PC-9 (cell line): ENCODE measurements at regions not wholly inside any gene's neighbourhood (a gene's known extent, or its start where the extent isn't known, plus 50 kb on each side); places are given as distances from the start of the nearest gene placed in this dataset.

Experiments used
- BruUV-seq: library from RNA; stranded (reverse); fragments of 400-500 nt; replicated peaks from 2 replicates; lab custom pipeline; 2021; lab: Mats Ljungman, UMichigan
- CTCF ChIA-PET: fragments of 300-600 bp; sonication (Branson Sonifier 250); formaldehyde crosslinking; loops from one replicate; lab custom pipeline; 2022; ENCODE audit warnings: antibody characterized with exemption; lab: Charles Lee
- POLR2A ChIA-PET: fragments of 300-600 bp; sonication (Branson Sonifier 250); formaldehyde crosslinking; loops from one replicate; lab custom pipeline; 2022; ENCODE audit warnings: antibody characterized with exemption; ENCODE audit not compliant: unreplicated experiment; lab: Charles Lee
- DNase-seq, 2 experiments: peaks; one replicate each; pipeline versions ENCODE4 v3.0.0 to v3.0.0-alpha.2; 2015 to 2022; ENCODE audit warnings: mixed read lengths in 1 of 2
- H2AFZ ChIP-seq: fragments of 200-600 bp; sonication (generic); 2 replicates; pipeline ENCODE4 v1.8.1; 2017; ENCODE audit warnings: antibody characterized with exemption
- H3F3A ChIP-seq: fragments of 200-600 bp; sonication (generic); 2 replicates; pipeline ENCODE4 v1.8.1; 2017; ENCODE audit warnings: antibody characterized with exemption, mild to moderate bottlenecking, low read depth; ENCODE audit not compliant: insufficient read depth
- H3K27ac ChIP-seq: fragments of 200-600 bp; sonication (generic); 2 replicates; pipeline ENCODE4 v1.6.1; 2016; ENCODE audit warnings: mixed run types
- H3K27me3 ChIP-seq: fragments of 200-600 bp; sonication (generic); 2 replicates; pipeline ENCODE4 v1.6.1; 2016; ENCODE audit warnings: low read depth, mixed run types; ENCODE audit not compliant: insufficient read depth
- H3K36me3 ChIP-seq: fragments of 200-600 bp; sonication (generic); 2 replicates; pipeline ENCODE4 v1.6.1; 2016; ENCODE audit warnings: low read depth, mixed run types
- H3K4me1 ChIP-seq: fragments of 200-600 bp; sonication (generic); replicated peaks from 2 replicates; pipeline ENCODE4 v1.6.1; 2016; ENCODE audit warnings: mixed run types; ENCODE audit not compliant: insufficient read depth
- H3K4me2 ChIP-seq: fragments of 200-600 bp; sonication (generic); 2 replicates; pipeline ENCODE4 v1.6.1; 2017; ENCODE audit warnings: mixed run types
- H3K4me3 ChIP-seq: fragments of 200-600 bp; sonication (generic); 2 replicates; pipeline ENCODE4 v1.6.1; 2016; ENCODE audit warnings: mixed run types
- H3K79me2 ChIP-seq: fragments of 200-600 bp; sonication (generic); 2 replicates; pipeline ENCODE4 v1.6.1; 2017; ENCODE audit warnings: low read depth, mixed run types
- H3K9me2 ChIP-seq: fragments of 200-600 bp; sonication (generic); 2 replicates; pipeline ENCODE4 v1.8.1; 2017; ENCODE audit warnings: mild to moderate bottlenecking; ENCODE audit not compliant: insufficient read depth
- H3K9me3 ChIP-seq: fragments of 200-600 bp; sonication (generic); 2 replicates; pipeline ENCODE4 v1.8.1; 2016; ENCODE audit warnings: low read depth; ENCODE audit not compliant: insufficient read depth
- H4K20me1 ChIP-seq: fragments of 200-600 bp; sonication (generic); 2 replicates; pipeline ENCODE4 v1.8.1; 2017; ENCODE audit not compliant: insufficient read depth
- EZH2 ChIP-seq: fragments of 200-600 bp; sonication (generic); IDR thresholded peaks from 2 replicates; pipeline ENCODE4 v1.8.0; 2017; ENCODE audit warnings: antibody characterized with exemption, low read depth
- intact Hi-C: fragments of 100-400 bp; cut with micrococcal nuclease; formaldehyde crosslinking; loops from one replicate; pipeline ENCODE4 v1.10.0; 2022; ENCODE audit not compliant: unreplicated experiment
- TF ChIP-seq, protein P1 (sequence below): fragments of 200-600 bp; sonication (generic); conservative IDR thresholded peaks from 2 replicates; pipeline ENCODE4 v1.6.1; 2017; ENCODE audit warnings: mixed run types, antibody characterized with exemption, mild to moderate bottlenecking, moderate library complexity

DNA sequence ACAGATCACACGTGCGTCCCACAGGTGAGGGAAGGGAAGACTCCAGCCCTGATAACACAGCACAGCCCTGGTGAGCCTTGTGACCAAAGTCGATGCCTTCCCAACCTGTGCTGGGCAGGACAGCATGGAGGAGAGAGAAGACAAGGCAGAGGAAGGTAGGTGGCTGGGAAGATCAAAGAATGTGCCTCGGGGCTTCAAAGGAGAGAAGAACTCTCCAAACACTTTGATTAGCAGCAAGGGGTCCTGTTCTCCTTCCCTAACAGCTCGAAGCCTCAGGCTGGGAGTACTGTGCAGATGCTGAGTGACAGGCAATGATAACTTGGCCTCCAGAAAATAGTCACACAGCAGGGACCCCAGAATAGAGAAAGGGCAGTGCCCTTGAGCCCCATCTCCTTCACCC lies 288.5 kb downstream of the TCERG1L start:
- Histone ChIP-seq H3K4me2 (no peak overlapping the region), H3K36me3 (no peaks in the 10 kb centered on the region), H2AFZ (no peak overlapping the region), H3K79me2 (no peaks in the 10 kb centered on the region), H3K9me3 (no peaks in the 10 kb centered on the region), H3K4me3 (no peak overlapping the region), H3K27ac (no peak overlapping the region), H3F3A (no peaks in the 10 kb centered on the region), H3K4me1 (no peaks in the 10 kb centered on the region), H4K20me1 (no peaks in the 10 kb centered on the region), H3K9me2 (no peaks in the 10 kb centered on the region), H3K27me3 (peaks cover 32% of the 10 kb centered on the region)
- intact Hi-C loops, result no loop called here
- BruUV-seq, result no TSS peak
- no peak for DNase-seq
- TF ChIP-seq, protein P1, sequence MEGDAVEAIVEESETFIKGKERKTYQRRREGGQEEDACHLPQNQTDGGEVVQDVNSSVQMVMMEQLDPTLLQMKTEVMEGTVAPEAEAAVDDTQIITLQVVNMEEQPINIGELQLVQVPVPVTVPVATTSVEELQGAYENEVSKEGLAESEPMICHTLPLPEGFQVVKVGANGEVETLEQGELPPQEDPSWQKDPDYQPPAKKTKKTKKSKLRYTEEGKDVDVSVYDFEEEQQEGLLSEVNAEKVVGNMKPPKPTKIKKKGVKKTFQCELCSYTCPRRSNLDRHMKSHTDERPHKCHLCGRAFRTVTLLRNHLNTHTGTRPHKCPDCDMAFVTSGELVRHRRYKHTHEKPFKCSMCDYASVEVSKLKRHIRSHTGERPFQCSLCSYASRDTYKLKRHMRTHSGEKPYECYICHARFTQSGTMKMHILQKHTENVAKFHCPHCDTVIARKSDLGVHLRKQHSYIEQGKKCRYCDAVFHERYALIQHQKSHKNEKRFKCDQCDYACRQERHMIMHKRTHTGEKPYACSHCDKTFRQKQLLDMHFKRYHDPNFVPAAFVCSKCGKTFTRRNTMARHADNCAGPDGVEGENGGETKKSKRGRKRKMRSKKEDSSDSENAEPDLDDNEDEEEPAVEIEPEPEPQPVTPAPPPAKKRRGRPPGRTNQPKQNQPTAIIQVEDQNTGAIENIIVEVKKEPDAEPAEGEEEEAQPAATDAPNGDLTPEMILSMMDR, result no peak
- TF ChIP-seq EZH2, result no peak
- ChIA-PET CTCF (no interaction called here), POLR2A (no interaction called here)

DNA sequence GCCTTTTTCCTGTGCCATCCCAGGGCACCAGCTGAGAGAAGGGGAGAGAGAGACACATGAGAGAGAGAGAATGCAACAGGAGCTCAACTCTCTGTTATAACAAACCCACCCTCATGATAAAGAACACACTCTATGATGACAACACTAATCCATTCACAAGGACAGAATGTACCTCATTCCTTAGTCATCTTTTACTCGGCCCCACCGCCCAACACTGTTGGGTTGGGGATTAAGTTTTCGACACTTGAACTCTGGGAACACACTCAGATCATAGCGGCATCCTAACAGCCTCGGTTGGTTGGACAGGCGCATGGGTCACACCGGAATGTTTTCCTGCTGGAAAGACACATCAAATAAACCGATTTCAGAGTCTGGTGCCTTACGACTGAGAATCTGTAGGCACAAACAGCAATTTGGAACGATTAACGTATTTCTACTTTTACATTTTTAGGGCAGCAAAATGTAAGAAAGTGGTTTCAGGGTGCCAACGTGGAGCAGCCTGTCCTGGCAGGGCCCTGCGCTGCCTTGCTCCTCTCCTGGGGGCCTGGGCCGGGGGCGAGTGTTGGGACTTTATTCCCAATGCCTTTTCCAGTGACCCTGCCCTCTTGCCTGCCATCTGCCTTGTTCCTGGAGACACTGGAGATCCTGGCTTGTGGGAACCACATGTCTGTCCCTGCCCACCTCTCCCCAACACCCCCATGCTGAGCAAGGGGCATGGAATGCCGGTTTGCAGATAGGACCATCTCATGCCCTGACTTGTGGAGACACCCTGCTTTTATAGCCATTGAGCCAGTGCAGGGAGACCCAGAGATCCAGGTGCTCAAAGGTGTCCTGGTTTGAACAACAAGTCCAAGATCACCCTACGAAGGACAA lies 287.0 kb downstream of the TCERG1L start:
- TF ChIP-seq, protein P1, result no peak
- TF ChIP-seq EZH2, result no peak
- Histone ChIP-seq H3K9me3 (no peaks in the 10 kb centered on the region), H3K4me1 (no peaks in the 10 kb centered on the region), H2AFZ (no peak overlapping the region), H3K9me2 (no peaks in the 10 kb centered on the region), H3K36me3 (no peaks in the 10 kb centered on the region), H3K27me3 (peaks cover 39% of the 10 kb centered on the region), H4K20me1 (no peaks in the 10 kb centered on the region), H3F3A (no peaks in the 10 kb centered on the region), H3K79me2 (no peaks in the 10 kb centered on the region), H3K27ac (no peak overlapping the region), H3K4me3 (no peak overlapping the region), H3K4me2 (no peak overlapping the region)
- ChIA-PET POLR2A (no interaction called here), CTCF (no interaction called here)
- intact Hi-C loops, result no loop called here
- no peak for DNase-seq
- BruUV-seq, result no TSS peak

DNA sequence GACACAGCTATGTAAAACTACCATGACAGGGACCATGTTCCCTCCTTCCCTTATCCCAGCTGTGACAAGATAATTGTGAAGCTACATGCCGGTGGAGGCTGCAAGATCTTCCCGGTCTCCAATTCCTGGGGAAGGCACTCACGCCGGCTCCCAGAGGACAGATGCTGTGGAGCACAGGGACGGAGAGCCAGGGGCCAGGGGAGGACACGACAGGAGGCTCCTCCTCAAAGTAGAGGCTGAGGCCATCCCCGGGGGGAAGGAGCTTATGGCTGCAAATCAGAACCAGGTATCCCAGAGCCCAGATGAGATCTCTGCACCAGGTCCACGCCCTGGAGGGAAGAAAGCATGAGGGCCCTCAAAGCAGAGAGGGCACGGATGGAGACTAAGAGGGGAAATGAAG lies 286.2 kb downstream of the TCERG1L start:
- no peak for DNase-seq
- Histone ChIP-seq H3K27me3 (peaks cover 43% of the 10 kb centered on the region), H3K4me1 (no peaks in the 10 kb centered on the region), H4K20me1 (no peaks in the 10 kb centered on the region), H3K27ac (no peak overlapping the region), H3K79me2 (no peaks in the 10 kb centered on the region), H3F3A (no peaks in the 10 kb centered on the region), H3K36me3 (no peaks in the 10 kb centered on the region), H3K9me2 (no peaks in the 10 kb centered on the region), H3K4me2 (no peak overlapping the region), H2AFZ (no peak overlapping the region), H3K4me3 (no peak overlapping the region), H3K9me3 (no peaks in the 10 kb centered on the region)
- ChIA-PET POLR2A (no interaction called here), CTCF (no interaction called here)
- no peak for TF ChIP-seq EZH2
- TF ChIP-seq, protein P1, result no peak
- intact Hi-C loops, result no loop called here
- no TSS peak for BruUV-seq
